ENCODE measurements at regions not wholly inside any gene's neighbourhood (a gene's known extent, or its start where the extent isn't known, plus 50 kb on each side); places are given as distances from the start of the nearest gene placed in this dataset.

DNA sequence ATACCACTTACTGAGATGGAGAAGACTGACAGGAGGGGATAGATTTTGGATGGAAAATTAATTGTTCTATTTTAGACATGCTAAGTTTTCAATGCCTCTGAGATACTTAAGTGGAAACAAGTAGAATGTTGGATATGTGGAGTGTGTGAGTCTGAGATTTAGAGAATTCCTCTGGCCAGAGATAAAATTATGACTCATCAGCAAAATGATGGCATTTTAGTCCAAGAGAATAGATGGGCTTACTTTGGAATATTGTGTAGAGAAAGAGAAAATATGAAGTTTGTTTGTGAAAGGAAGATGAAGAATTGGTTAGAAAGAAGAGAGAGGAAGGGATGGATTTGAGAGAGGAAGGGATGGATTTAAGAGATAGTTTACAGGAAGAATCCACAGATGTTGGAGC, 108.6 kb upstream of the PPP1R2C start (continued):
- TF ChIP-seq SIX5 (IDR thresholded peaks at IDR 0.05; ENCODE audit: low read depth, low read length), result no peak
- no peak for TF ChIP-seq KDM5A (IDR thresholded peaks at IDR 0.05; ENCODE audit: low read length)
- no peak for TF ChIP-seq RAD21 (IDR thresholded peaks at IDR 0.05 in 1 of 2, conservative IDR thresholded peaks at IDR 0.05 in 1 of 2; ENCODE audit: low read depth in 2 of 2, low read length in 2 of 2)
- TF ChIP-seq POLR2A (IDR thresholded peaks at IDR 0.05; ENCODE audit: control extremely low read depth in 1 of 2, low read depth in 2 of 2, low read length in 2 of 2), result no peak
- no peak for TF ChIP-seq SIN3A (conservative IDR thresholded peaks at IDR 0.05 in 1 of 2, IDR thresholded peaks at IDR 0.05 in 1 of 2; ENCODE audit: low read depth in 1 of 2, low read length in 2 of 2)
- no peak for TF ChIP-seq CHD1 (IDR thresholded peaks at IDR 0.05; ENCODE audit: low read depth, low read length)
- TF ChIP-seq NANOG (IDR thresholded peaks at IDR 0.05; ENCODE audit: insufficient read depth, low read depth, low read length, poor library complexity, severe bottlenecking), result no peak
- no peak for TF ChIP-seq TAF7 (optimal IDR thresholded peaks at IDR 0.05; ENCODE audit: borderline replicate concordance, low read depth, low read length)
- TF ChIP-seq POLR2AphosphoS5 (IDR thresholded peaks at IDR 0.05; ENCODE audit: low read depth, low read length), result no peak
